CD8-positive, alpha-beta memory T cell (primary cell): ENCODE measurements at regions not wholly inside any gene's neighbourhood (a gene's known extent, or its start where the extent isn't known, plus 50 kb on each side); places are given as distances from the start of the nearest gene placed in this dataset.
A peak's percentile ranks its signal among the peaks of the same experiment; 100 is the strongest.

ENCODE experiments used
- CTCF ChIA-PET: fragments of 350-600 bp; sonication (Branson Sonifier 250); formaldehyde crosslinking; loops from one replicate; lab custom pipeline; 2021; ENCODE audit warnings: antibody characterized with exemption; lab: Charles Lee
- POLR2A ChIA-PET: fragments of 350-600 bp; sonication (Branson Sonifier 250); formaldehyde crosslinking; loops from one replicate; lab custom pipeline; 2021; ENCODE audit warnings: antibody characterized with exemption; lab: Charles Lee
- DNase-seq, 5 donors: peaks; one replicate each; pipeline versions ENCODE4 v3.0.0 to v3.0.0-alpha.2; 2020 to 2022; ENCODE audit warnings: mixed read lengths in 1 of 5
- H3K27ac ChIP-seq: one replicate; pipeline ENCODE4 v1.7.0; 2013; ENCODE audit warnings: low read depth, mild to moderate bottlenecking, low read length, moderate library complexity
- H3K27me3 ChIP-seq: 2 replicates; pipeline ENCODE4 v1.7.0; 2013; ENCODE audit warnings: low read length, mild to moderate bottlenecking; ENCODE audit not compliant: insufficient read depth, poor library complexity, severe bottlenecking
- H3K36me3 ChIP-seq: 2 replicates; pipeline ENCODE4 v1.7.0; 2013; ENCODE audit warnings: mild to moderate bottlenecking, low read length, moderate library complexity; ENCODE audit not compliant: insufficient read depth
- H3K4me1 ChIP-seq: 2 replicates; pipeline ENCODE4 v1.7.0; 2013; ENCODE audit warnings: mild to moderate bottlenecking, low read length, moderate library complexity; ENCODE audit not compliant: insufficient read depth
- H3K4me3 ChIP-seq: 2 replicates; pipeline ENCODE4 v1.7.0; 2013; ENCODE audit warnings: mild to moderate bottlenecking, low read length
- H3K9me3 ChIP-seq: 2 replicates; pipeline ENCODE4 v1.7.0; 2013; ENCODE audit warnings: mild to moderate bottlenecking, low read length
- H3K27ac Mint-ChIP-seq, 8 donors: one replicate each; pipeline ENCODE4 v1.8.0; 2020 to 2021; ENCODE audit warnings: mixed read lengths in 8 of 8, mild to moderate bottlenecking in 6 of 8, inconsistent platforms in 3 of 8, moderate library complexity in 3 of 8
- H3K27me3 Mint-ChIP-seq, 2 donors: one replicate each; pipeline ENCODE4 v1.8.0; 2020 to 2021; ENCODE audit warnings: mixed read lengths in 2 of 2, mild to moderate bottlenecking in 1 of 2, moderate library complexity in 1 of 2
- H3K36me3 Mint-ChIP-seq, 3 donors: one replicate each; pipeline ENCODE4 v1.8.0; 2020 to 2021; ENCODE audit warnings: mixed read lengths in 3 of 3, inconsistent platforms in 1 of 3, mild to moderate bottlenecking in 1 of 3
- H3K4me1 Mint-ChIP-seq, 3 donors: one replicate each; pipeline ENCODE4 v1.8.0; 2020 to 2021; ENCODE audit warnings: mixed read lengths in 3 of 3, inconsistent platforms in 1 of 3, mild to moderate bottlenecking in 1 of 3
- H3K4me3 Mint-ChIP-seq, 7 donors: one replicate each; pipeline ENCODE4 v1.8.0; 2020 to 2021; ENCODE audit warnings: mixed read lengths in 7 of 7, mild to moderate bottlenecking in 6 of 7, moderate library complexity in 4 of 7, inconsistent platforms in 2 of 7
- H3K9me3 Mint-ChIP-seq, 5 donors: one replicate each; pipeline ENCODE4 v1.8.0; 2020 to 2022; ENCODE audit warnings: mixed read lengths in 5 of 5, mild to moderate bottlenecking in 3 of 5, moderate library complexity in 2 of 5, inconsistent platforms in 1 of 5

- Mint-ChIP-seq H3K27me3 (peaks cover 0 to under 1% of the 10 kb centered on the region in 2 donors), H3K36me3 (peaks cover 0 to 3% (median 0%) of the 10 kb centered on the region in 3 donors), H3K9me3 (no peaks in the 10 kb centered on the region), H3K27ac (peak overlapping the region; percentile 56 to 95 (median 84)), H3K4me1 (peaks cover 56 to 87% (median 84%) of the 10 kb centered on the region in 3 donors), H3K4me3 (peak overlapping the region in 6 of 7 donors; percentile 29 to 64 (median 47))
- no peaks in the 10 kb centered on the region for H3K9me3 ChIP-seq
- peaks cover 32% of the 10 kb centered on the region for H3K4me1 ChIP-seq
- no peaks in the 10 kb centered on the region for H3K27me3 ChIP-seq
- H3K4me3 ChIP-seq = no peak overlapping the region
- no peak for DNase-seq
- ChIA-PET CTCF (interaction anchor here (1.0 kb wide), 1 partner anchor 39 kb away, joined by 3 read pairs; no protein-coding TSS in a partner anchor), POLR2A (no interaction called here)
- no peak overlapping the region for H3K27ac ChIP-seq
- no peaks in the 10 kb centered on the region for H3K36me3 ChIP-seq
Measured at GRCh38 chrX:45762699-45763647, 562.3 kb upstream of the DIPK2B start.

DNA sequence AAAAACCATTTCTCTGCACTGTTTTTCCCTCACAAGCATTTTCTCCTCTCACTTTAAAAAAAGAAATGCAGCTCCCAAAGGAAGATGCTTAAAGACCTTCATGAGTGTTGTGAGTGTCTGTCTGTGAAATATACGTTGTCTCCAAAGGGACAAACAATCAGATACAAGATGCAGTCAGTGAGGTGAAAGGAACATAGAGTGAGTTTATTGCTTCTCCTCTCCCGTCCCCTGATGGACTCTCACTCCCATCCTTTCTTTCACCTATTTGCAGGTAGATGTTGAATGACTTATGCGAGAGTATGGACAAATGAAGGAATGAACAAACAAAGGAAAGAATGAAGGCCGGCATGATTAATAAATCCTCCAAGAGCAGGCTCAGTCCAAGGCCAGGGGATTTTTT lies 561.2 kb upstream of the DIPK2B start:
- H3K4me1 Mint-ChIP-seq = peaks cover 59 to 90% (median 88%) of the 10 kb centered on the region in 3 donors
- H3K4me3 Mint-ChIP-seq = peak overlapping the region; percentile 9 to 73 (median 48)
- ChIA-PET POLR2A (interaction anchor here (0.8 kb wide), 1 partner anchor 9 kb away, joined by 3 read pairs; no protein-coding TSS in a partner anchor), CTCF (no interaction called here)
- no peaks in the 10 kb centered on the region for H3K36me3 Mint-ChIP-seq
- H3K27ac Mint-ChIP-seq = peak overlapping the region; percentile 28 to 95 (median 74)
- H3K9me3 Mint-ChIP-seq = no peaks in the 10 kb centered on the region
- H3K36me3 ChIP-seq = no peaks in the 10 kb centered on the region
- H3K27ac ChIP-seq = no peak overlapping the region
- no peak overlapping the region for H3K4me3 ChIP-seq
- no peaks in the 10 kb centered on the region for H3K27me3 Mint-ChIP-seq
- no peaks in the 10 kb centered on the region for H3K9me3 ChIP-seq
- no peaks in the 10 kb centered on the region for H3K27me3 ChIP-seq
- peaks cover 42% of the 10 kb centered on the region for H3K4me1 ChIP-seq
- DNase-seq = no peak

DNA sequence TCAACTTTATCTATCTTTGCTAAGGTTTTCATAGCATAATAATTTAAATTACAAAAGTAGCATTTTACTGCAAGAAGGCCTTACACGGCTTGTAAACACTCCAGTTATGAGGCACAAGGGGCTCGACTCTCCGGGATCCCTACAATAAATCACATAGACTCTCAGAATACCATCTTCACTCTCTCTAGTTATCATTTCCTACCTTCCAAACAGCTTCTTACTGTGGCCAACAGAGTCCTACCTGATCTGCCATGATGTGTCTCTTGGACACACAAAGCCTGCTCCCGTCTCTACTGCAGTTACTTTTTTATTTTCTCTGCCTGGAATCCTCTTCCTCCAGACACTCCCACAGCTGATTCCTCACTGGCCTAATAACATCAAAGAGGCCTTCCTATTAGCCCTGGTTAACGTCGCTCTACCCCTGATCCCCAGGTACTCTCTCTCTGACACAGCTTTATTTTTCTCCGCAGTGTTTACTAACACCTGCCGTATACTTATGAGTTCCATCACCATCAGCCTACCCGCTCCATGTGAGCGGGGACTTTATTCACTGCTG lies 559.6 kb upstream of the DIPK2B start:
- H3K27me3 ChIP-seq = no peaks in the 10 kb centered on the region
- Mint-ChIP-seq H3K9me3 (no peaks in the 10 kb centered on the region), H3K27me3 (no peaks in the 10 kb centered on the region), H3K27ac (peak overlapping the region; percentile 72 to 98 (median 86)), H3K4me3 (peak overlapping the region; percentile 20 to 72 (median 41)), H3K36me3 (no peaks in the 10 kb centered on the region), H3K4me1 (peaks cover 64 to 91% (median 91%) of the 10 kb centered on the region in 3 donors)
- no peaks in the 10 kb centered on the region for H3K36me3 ChIP-seq
- H3K4me1 ChIP-seq = peaks cover 49% of the 10 kb centered on the region
- POLR2A ChIA-PET = interaction anchor here (1.5 kb wide), 1 partner anchor 46 kb away, joined by 6 read pairs; no protein-coding TSS in a partner anchor
- H3K4me3 ChIP-seq = no peak overlapping the region
- no peak overlapping the region for H3K27ac ChIP-seq
- CTCF ChIA-PET = interaction anchor here (0.9 to 1.1 kb wide), 2 partner anchors 11 to 41 kb away, joined by 4 to 5 read pairs; no protein-coding TSS in a partner anchor
- DNase-seq = no peak
- no peaks in the 10 kb centered on the region for H3K9me3 ChIP-seq

GRCh38 chrX:45758738-45759397 lies 558.2 kb upstream of the DIPK2B start:
- H3K4me3 ChIP-seq = peak overlapping the region; percentile 33
- peak overlapping the region; percentile 2 for H3K27ac ChIP-seq
- Mint-ChIP-seq H3K27ac (peak overlapping the region; percentile 79 to 99 (median 93)), H3K27me3 (peaks cover 0 to 1% of the 10 kb centered on the region in 2 donors), H3K4me1 (peaks cover 62 to 86% (median 84%) of the 10 kb centered on the region in 3 donors), H3K9me3 (no peaks in the 10 kb centered on the region), H3K4me3 (peak overlapping the region; percentile 73 to 88 (median 81)), H3K36me3 (no peaks in the 10 kb centered on the region)
- peak in 1 of 5 donors; percentile 53 for DNase-seq
- CTCF ChIA-PET = interaction anchor here (0.7 to 1.6 kb wide), 2 partner anchors 11 kb away, joined by 3 to 8 read pairs; no protein-coding TSS in a partner anchor
- no peaks in the 10 kb centered on the region for H3K9me3 ChIP-seq
- H3K36me3 ChIP-seq = no peaks in the 10 kb centered on the region
- H3K4me1 ChIP-seq = peaks cover 54% of the 10 kb centered on the region
- POLR2A ChIA-PET = interaction anchor here (0.8 to 1.2 kb wide), 2 partner anchors 11 to 48 kb away, joined by 3 to 11 read pairs; no protein-coding TSS in a partner anchor
- H3K27me3 ChIP-seq = no peaks in the 10 kb centered on the region

DNA sequence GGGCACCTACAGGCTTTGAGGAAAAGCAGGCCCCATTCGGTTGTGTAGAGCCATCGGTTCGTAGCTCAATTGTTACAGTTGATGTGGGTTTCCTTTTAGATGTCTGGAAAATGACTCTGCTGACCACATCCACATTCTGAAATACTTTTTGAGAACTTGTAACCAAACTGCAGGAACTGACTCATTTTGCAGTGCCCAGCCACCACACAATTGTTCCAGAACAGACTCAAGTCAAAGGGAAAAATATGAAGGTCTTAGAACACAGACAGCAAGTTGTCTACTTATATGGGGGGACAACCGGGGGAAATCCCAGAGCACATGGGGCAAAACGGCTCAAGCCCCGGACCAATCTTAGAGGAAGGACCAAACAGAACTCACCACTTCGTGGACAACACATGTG lies 557.6 kb upstream of the DIPK2B start:
- H3K4me1 ChIP-seq = peaks cover 59% of the 10 kb centered on the region
- H3K4me3 Mint-ChIP-seq = peak overlapping the region; percentile 71 to 88 (median 81)
- POLR2A ChIA-PET = interaction anchor here (1.2 kb wide), 1 partner anchor 11 kb away, joined by 11 read pairs; no protein-coding TSS in a partner anchor

DNA sequence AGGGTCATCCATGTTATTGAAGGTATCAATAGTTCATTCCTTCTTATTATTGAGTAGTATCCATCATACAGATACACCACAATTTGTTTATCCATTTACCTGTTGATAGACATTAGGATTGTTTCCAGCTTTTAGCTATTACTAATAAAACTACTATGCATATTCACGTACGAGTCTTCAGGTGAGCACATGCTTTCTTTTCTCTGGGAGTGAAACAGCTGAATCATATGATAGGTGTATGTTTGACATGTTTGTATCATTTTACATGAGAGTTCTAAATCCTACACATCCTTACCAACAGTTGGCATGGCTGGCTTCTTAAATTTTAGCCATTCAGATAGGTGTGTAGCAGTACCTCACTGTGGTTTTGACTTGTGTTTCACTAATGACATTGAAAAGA lies 556.6 kb upstream of the DIPK2B start:
- CTCF ChIA-PET = interaction anchor here (1.8 kb wide), 1 partner anchor 14 kb away, joined by 5 read pairs; no protein-coding TSS in a partner anchor
- peaks cover 0 to 1% of the 10 kb centered on the region in 2 donors for H3K27me3 Mint-ChIP-seq
- no peak overlapping the region for H3K27ac ChIP-seq
- no peaks in the 10 kb centered on the region for H3K27me3 ChIP-seq
- H3K4me3 ChIP-seq = no peak overlapping the region
- H3K27ac Mint-ChIP-seq = peak overlapping the region; percentile 4 to 93 (median 66)
- DNase-seq = no peak
- POLR2A ChIA-PET = interaction anchor here (0.8 to 2.5 kb wide), 2 partner anchors 12 to 49 kb away, joined by 3 to 13 read pairs; no protein-coding TSS in a partner anchor
- H3K36me3 ChIP-seq = no peaks in the 10 kb centered on the region
- no peaks in the 10 kb centered on the region for H3K9me3 ChIP-seq
- no peaks in the 10 kb centered on the region for H3K9me3 Mint-ChIP-seq
- H3K36me3 Mint-ChIP-seq = no peaks in the 10 kb centered on the region
- H3K4me3 Mint-ChIP-seq = peak overlapping the region in 3 of 7 donors; percentile 17 to 27 (median 21)
- peaks cover 67% of the 10 kb centered on the region for H3K4me1 ChIP-seq
- peaks cover 52 to 70% (median 68%) of the 10 kb centered on the region in 3 donors for H3K4me1 Mint-ChIP-seq

More for the DNA sequence above, 557.6 kb upstream of the DIPK2B start:
- H3K36me3 Mint-ChIP-seq = no peaks in the 10 kb centered on the region
- H3K36me3 ChIP-seq = no peaks in the 10 kb centered on the region
- H3K9me3 Mint-ChIP-seq = no peaks in the 10 kb centered on the region
- DNase-seq = peak in 3 of 5 donors; percentile 7 to 67 (median 47)
- H3K4me1 Mint-ChIP-seq = peaks cover 59 to 80% (median 78%) of the 10 kb centered on the region in 3 donors
- CTCF ChIA-PET = interaction anchor here (0.7 to 1.6 kb wide), 2 partner anchors 10 to 12 kb away, joined by 3 to 8 read pairs; no protein-coding TSS in a partner anchor
- H3K27ac ChIP-seq = peak overlapping the region; percentile 2
- peak overlapping the region; percentile 79 to 99 (median 93) for H3K27ac Mint-ChIP-seq
- no peaks in the 10 kb centered on the region for H3K9me3 ChIP-seq
- H3K27me3 Mint-ChIP-seq = peaks cover 0 to 1% of the 10 kb centered on the region in 2 donors
- H3K27me3 ChIP-seq = no peaks in the 10 kb centered on the region
- peak overlapping the region; percentile 33 for H3K4me3 ChIP-seq

- Histone ChIP-seq H3K4me3 (no peak overlapping the region), H3K27ac (no peak overlapping the region), H3K27me3 (no peaks in the 10 kb centered on the region), H3K36me3 (no peaks in the 10 kb centered on the region), H3K4me1 (peaks cover 67% of the 10 kb centered on the region), H3K9me3 (no peaks in the 10 kb centered on the region)
- H3K27me3 Mint-ChIP-seq = peaks cover 0 to 1% of the 10 kb centered on the region in 2 donors
- H3K4me1 Mint-ChIP-seq = peaks cover 46 to 62% (median 61%) of the 10 kb centered on the region in 3 donors
- H3K4me3 Mint-ChIP-seq = peak overlapping the region; percentile 11 to 46 (median 17)
- no peaks in the 10 kb centered on the region for H3K36me3 Mint-ChIP-seq
- ChIA-PET POLR2A (interaction anchor here (0.8 to 2.5 kb wide), 2 partner anchors 13 to 50 kb away, joined by 3 to 13 read pairs; no protein-coding TSS in a partner anchor), CTCF (interaction anchor here (1.8 kb wide), 1 partner anchor 14 kb away, joined by 5 read pairs; no protein-coding TSS in a partner anchor)
- no peaks in the 10 kb centered on the region for H3K9me3 Mint-ChIP-seq
- peak overlapping the region in 7 of 8 donors; percentile 24 to 93 (median 59) for H3K27ac Mint-ChIP-seq
- peak in 1 of 5 donors; percentile 6 for DNase-seq
Measured at GRCh38 chrX:45756557-45756956, 555.9 kb upstream of the DIPK2B start.
